ENCODE measurements at regions not wholly inside any gene's neighbourhood (a gene's known extent, or its start where the extent isn't known, plus 50 kb on each side); places are given as distances from the start of the nearest gene placed in this dataset.
"Not testable (repeated sequence)": the region's sequence is repeated elsewhere in the genome, so short reads cannot be mapped to it uniquely, and the experiment has no call there.

GRCh38 chr11:119565693-119566092 lies 142.7 kb upstream of the THY1 start:
- not testable (repeated sequence) for TF ChIP-seq EZH2 (IDR thresholded peaks at IDR 0.05; ENCODE audit: insufficient read depth, poor library complexity, severe bottlenecking); EZH2phosphoT487 (IDR thresholded peaks at IDR 0.05; ENCODE audit: insufficient read depth, low read depth)
